Spleen (tissue), 11 donors: ENCODE measurements at regions not wholly inside any gene's neighbourhood (a gene's known extent, or its start where the extent isn't known, plus 50 kb on each side); places are given as distances from the start of the nearest gene placed in this dataset.

Experiments
- DNase-seq: peaks from one replicate; pipeline ENCODE4 v3.0.0-alpha.2; 2020
- H3K27ac ChIP-seq, 8 donors: fragments of 200-600 bp; sonication (generic) in 7 of 8; 1 replicate in 4 of 8; 2 replicates in 4 of 8; pipeline versions ENCODE4 v1.5.0 to v1.8.0; 2016 to 2021; ENCODE audit warnings: inconsistent platforms in 4 of 8, mild to moderate bottlenecking in 4 of 8, moderate library complexity in 1 of 8
- H3K27me3 ChIP-seq, 7 donors: fragments of 200-600 bp; sonication (generic) in 6 of 7; replicated peaks in 1 of 7; 1 replicate in 4 of 7; 2 replicates in 3 of 7; pipeline versions ENCODE4 v1.5.0 to v1.8.0; 2016 to 2021; ENCODE audit warnings: inconsistent platforms in 3 of 7, mild to moderate bottlenecking in 1 of 7
- H3K36me3 ChIP-seq, 6 donors: fragments of 200-600 bp; sonication (generic) in 5 of 6; 1 replicate in 4 of 6; 2 replicates in 2 of 6; pipeline versions ENCODE4 v1.5.0 to v1.8.0; 2016 to 2021; ENCODE audit warnings: inconsistent platforms in 2 of 6
- H3K4me1 ChIP-seq, 6 donors: fragments of 200-600 bp; sonication (generic) in 5 of 6; 1 replicate in 3 of 6; 2 replicates in 3 of 6; pipeline versions ENCODE4 v1.5.0 to v1.8.0; 2016 to 2021; ENCODE audit warnings: inconsistent platforms in 3 of 6
- H3K4me3 ChIP-seq, 8 donors: fragments of 200-600 bp; sonication (generic) in 7 of 8; 1 replicate in 4 of 8; 2 replicates in 4 of 8; pipeline versions ENCODE4 v1.5.0 to v1.8.0; 2016 to 2021; ENCODE audit warnings: inconsistent platforms in 4 of 8, mild to moderate bottlenecking in 4 of 8, moderate library complexity in 2 of 8
- H3K9me3 ChIP-seq, 8 donors: fragments of 200-600 bp; sonication (generic) in 7 of 8; 1 replicate in 4 of 8; 2 replicates in 4 of 8; pipeline versions ENCODE4 v1.5.0 to v1.8.0; 2016 to 2021; ENCODE audit warnings: inconsistent platforms in 4 of 8
- CTCF ChIP-seq, 11 experiments: fragments of 200-600 bp in 7 of 11; fragments of 450-650 bp in 4 of 11; sonication (generic) in 4 of 11; IDR thresholded peaks in 8 of 11; conservative IDR thresholded peaks in 3 of 11; 1 replicate in 7 of 11; 2 replicates in 4 of 11; pipeline versions ENCODE4 v1.4.0 to v1.8.0; 2016 to 2021; ENCODE audit warnings: antibody characterized with exemption in 11 of 11, inconsistent platforms in 4 of 11, mild to moderate bottlenecking in 1 of 11
- POLR2A ChIP-seq, 3 donors: fragments of 450-650 bp; IDR thresholded peaks; one replicate each; pipeline ENCODE4 v1.5.1; 2017; ENCODE audit warnings: antibody characterized with exemption in 3 of 3, mild to moderate bottlenecking in 1 of 3
- POLR2AphosphoS5 ChIP-seq, 3 donors: sonication (generic); formaldehyde crosslinking; IDR thresholded peaks; one replicate each; pipeline ENCODE4 v1.5.1; 2017; ENCODE audit warnings: antibody characterized with exemption in 3 of 3
- WGBS, 5 donors: extraction: QIAGEN DNeasy Blood & Tissue Kit in 3 of 5; methylation state at CpG; one replicate each; pipeline versions ENCODE4 v1.1.5 to v1.1.7; 2013 to 2018; 5-methylcytosine and 5-hydroxymethylcytosine counted together
- intact Hi-C: fragments of 100-400 bp; cut with DNase I; formaldehyde crosslinking; loops from one replicate; pipeline ENCODE4 v1.15.0; 2023; ENCODE audit warnings: low total_unique reads
- donor health status: healthy with polysubstance abuse.
- donor health status: DM: no; HTN: no; CAD: no; lungs with moderate emphysema.
- donor health status: DM: no; HTN: no; CAD: no.
- donor health status: Bipolar disorder and iron deficiency.
- donor health status: healthy.
- donor health status: DM: no; HTN: no; CAD: no.
- donor health status: DM: yes; HTN: yes; CAD: no.

GRCh38 chr1:229204921-229205777 lies 65.8 kb upstream of the RAB4A start:
- Histone ChIP-seq H3K9me3 (no peaks in the 10 kb centered on the region), H3K4me3 (no peak overlapping the region), H3K27ac (peak overlapping the region in 1 of 8 donors; percentile 36), H3K27me3 (no peaks in the 10 kb centered on the region), H3K36me3 (no peaks in the 10 kb centered on the region), H3K4me1 (peaks cover 0 to 7% (median 4%) of the 10 kb centered on the region in 6 donors)
- no peak for DNase-seq
- TF ChIP-seq POLR2A (IDR thresholded peaks at IDR 0.05) (no peak), POLR2AphosphoS5 (IDR thresholded peaks at IDR 0.05) (no peak), CTCF (IDR thresholded peaks at IDR 0.05 in 8 of 11, conservative IDR thresholded peaks at IDR 0.05 in 3 of 11) (no peak)
- intact Hi-C loops = no loop called here
- 65 to 79% (median 75%) methylated on average over 17 of the region's 17 CpGs for WGBS, 5 donors

- intact Hi-C loops = no loop called here
- Histone ChIP-seq H3K27ac (no peak overlapping the region), H3K9me3 (no peaks in the 10 kb centered on the region), H3K27me3 (no peaks in the 10 kb centered on the region), H3K4me3 (no peak overlapping the region), H3K4me1 (no peaks in the 10 kb centered on the region), H3K36me3 (no peaks in the 10 kb centered on the region)
- no peak for DNase-seq
- TF ChIP-seq POLR2A (IDR thresholded peaks at IDR 0.05) (no peak), POLR2AphosphoS5 (IDR thresholded peaks at IDR 0.05) (no peak), CTCF (IDR thresholded peaks at IDR 0.05 in 8 of 11, conservative IDR thresholded peaks at IDR 0.05 in 3 of 11) (no peak)
- WGBS, 5 donors = 83 to 96% (median 92%) methylated on average over 8 of the region's 8 CpGs
Observed at GRCh38 chr1:229205854-229206253, 65.1 kb upstream of the RAB4A start.

- TF ChIP-seq POLR2AphosphoS5 (IDR thresholded peaks at IDR 0.05) (no peak), POLR2A (IDR thresholded peaks at IDR 0.05) (no peak), CTCF (IDR thresholded peaks at IDR 0.05 in 8 of 11, conservative IDR thresholded peaks at IDR 0.05 in 3 of 11) (no peak)
- WGBS, 5 donors = 77 to 86% (median 86%) methylated on average over 3 of the region's 3 CpGs
- no peaks in the 10 kb centered on the region for H3K36me3 ChIP-seq
- H3K27me3 ChIP-seq = no peaks in the 10 kb centered on the region
- no peaks in the 10 kb centered on the region for H3K9me3 ChIP-seq
- H3K27ac ChIP-seq = no peak overlapping the region
- no peak for DNase-seq
- intact Hi-C loops = no loop called here
- no peaks in the 10 kb centered on the region for H3K4me1 ChIP-seq
- H3K4me3 ChIP-seq = no peak overlapping the region
Observed at GRCh38 chr1:229207916-229208315, 63.0 kb upstream of the RAB4A start.

GRCh38 chr1:229208481-229208880 lies 62.4 kb upstream of the RAB4A start:
- Histone ChIP-seq H3K27me3 (no peaks in the 10 kb centered on the region), H3K4me1 (no peaks in the 10 kb centered on the region), H3K9me3 (no peaks in the 10 kb centered on the region), H3K36me3 (no peaks in the 10 kb centered on the region), H3K4me3 (no peak overlapping the region), H3K27ac (no peak overlapping the region)
- 44 to 96% (median 74%) methylated on average over 3 of the region's 3 CpGs for WGBS, 5 donors
- no peak for DNase-seq
- intact Hi-C loops = no loop called here
- TF ChIP-seq CTCF (IDR thresholded peaks at IDR 0.05 in 8 of 11, conservative IDR thresholded peaks at IDR 0.05 in 3 of 11) (no peak), POLR2AphosphoS5 (IDR thresholded peaks at IDR 0.05) (no peak), POLR2A (IDR thresholded peaks at IDR 0.05) (no peak)
